VCaP (cell line): ENCODE measurements at regions not wholly inside any gene's neighbourhood (a gene's known extent, or its start where the extent isn't known, plus 50 kb on each side); places are given as distances from the start of the nearest gene placed in this dataset.
A peak's percentile ranks its signal among the peaks of the same experiment; 100 is the strongest.

Source experiments
- H3K27ac ChIP-seq: fragments of 450-650 bp; 2 replicates; pipeline ENCODE4 v1.5.1; 2017
- TF ChIP-seq, protein P1 (sequence below): fragments of 450-650 bp; conservative IDR thresholded peaks from 2 replicates; pipeline ENCODE4 v1.5.1; 2017; ENCODE audit warnings: mild to moderate bottlenecking, moderate library complexity

DNA sequence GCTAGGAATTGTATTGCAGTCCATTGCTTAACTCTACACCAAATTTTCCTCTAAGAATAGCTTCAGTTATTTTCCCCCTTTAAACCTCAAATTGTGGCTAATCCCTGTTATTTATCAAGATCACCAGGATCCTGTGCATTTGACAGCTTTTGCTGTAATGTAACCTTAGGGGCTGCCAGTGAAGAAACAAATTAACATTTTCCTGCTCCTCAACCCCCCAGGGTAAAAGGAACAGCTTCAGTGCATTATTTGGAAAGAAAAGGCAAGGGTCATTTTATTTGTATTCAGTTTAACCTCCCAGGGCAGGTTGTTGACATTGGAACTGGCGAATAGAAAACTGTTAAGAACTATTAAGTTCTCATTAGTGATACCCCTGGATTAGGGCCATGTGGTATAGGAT lies 57.0 kb downstream of the PCDH20 start:
- H3K27ac ChIP-seq, result no peak overlapping the region
- TF ChIP-seq, protein P1, sequence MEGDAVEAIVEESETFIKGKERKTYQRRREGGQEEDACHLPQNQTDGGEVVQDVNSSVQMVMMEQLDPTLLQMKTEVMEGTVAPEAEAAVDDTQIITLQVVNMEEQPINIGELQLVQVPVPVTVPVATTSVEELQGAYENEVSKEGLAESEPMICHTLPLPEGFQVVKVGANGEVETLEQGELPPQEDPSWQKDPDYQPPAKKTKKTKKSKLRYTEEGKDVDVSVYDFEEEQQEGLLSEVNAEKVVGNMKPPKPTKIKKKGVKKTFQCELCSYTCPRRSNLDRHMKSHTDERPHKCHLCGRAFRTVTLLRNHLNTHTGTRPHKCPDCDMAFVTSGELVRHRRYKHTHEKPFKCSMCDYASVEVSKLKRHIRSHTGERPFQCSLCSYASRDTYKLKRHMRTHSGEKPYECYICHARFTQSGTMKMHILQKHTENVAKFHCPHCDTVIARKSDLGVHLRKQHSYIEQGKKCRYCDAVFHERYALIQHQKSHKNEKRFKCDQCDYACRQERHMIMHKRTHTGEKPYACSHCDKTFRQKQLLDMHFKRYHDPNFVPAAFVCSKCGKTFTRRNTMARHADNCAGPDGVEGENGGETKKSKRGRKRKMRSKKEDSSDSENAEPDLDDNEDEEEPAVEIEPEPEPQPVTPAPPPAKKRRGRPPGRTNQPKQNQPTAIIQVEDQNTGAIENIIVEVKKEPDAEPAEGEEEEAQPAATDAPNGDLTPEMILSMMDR, result no peak

DNA sequence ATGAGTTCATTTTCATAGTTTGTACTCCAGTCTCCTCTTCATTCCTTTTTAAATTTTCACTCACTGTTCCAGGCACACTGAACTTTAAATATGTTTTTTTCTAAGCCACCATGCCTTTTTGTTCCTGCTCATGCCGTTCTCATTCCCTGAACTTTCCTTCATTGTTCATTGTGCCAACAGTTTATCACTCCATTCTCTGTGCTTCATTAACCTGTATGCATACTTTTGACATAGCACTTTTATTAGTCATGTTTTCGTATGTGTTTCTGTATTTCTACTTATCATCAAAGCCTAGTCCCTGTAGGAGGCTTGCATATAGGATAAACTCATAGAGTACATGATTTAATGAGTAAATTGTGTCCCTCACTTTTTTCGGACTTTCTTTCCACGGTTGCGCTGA lies 65.3 kb downstream of the PCDH20 start:
- no peak overlapping the region for H3K27ac ChIP-seq
- TF ChIP-seq, protein P1, result no peak

DNA sequence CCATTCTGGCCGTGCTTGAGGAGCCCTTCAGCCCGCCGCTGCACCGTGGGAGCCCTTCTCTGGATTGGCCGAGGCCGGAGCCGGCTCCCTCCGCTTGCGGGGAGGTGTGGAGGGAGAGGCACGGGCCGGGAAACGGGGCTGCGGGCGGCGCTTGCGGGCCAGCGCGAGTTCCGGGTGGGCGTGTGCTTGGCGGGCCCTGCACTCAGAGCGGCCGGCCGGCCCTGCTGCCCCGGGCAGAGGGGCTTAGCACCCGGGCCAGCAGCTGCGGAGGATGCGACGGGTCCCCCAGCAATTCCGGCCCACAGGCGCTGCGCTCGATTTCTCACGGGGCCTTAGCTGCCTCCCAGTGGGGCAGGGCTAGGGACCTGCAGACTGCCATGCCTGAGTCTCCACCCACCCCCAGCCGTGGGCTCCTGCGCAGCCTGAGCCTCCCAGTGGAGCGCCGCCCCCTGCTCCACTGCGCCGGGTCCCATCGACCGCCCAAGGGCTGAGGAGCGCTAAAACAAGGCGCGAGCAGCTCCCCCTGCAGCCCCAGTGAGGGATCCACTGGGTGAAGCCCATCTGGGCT lies 76.5 kb downstream of the PCDH20 start:
- TF ChIP-seq, protein P1, result no peak
- H3K27ac ChIP-seq, result no peak overlapping the region

DNA sequence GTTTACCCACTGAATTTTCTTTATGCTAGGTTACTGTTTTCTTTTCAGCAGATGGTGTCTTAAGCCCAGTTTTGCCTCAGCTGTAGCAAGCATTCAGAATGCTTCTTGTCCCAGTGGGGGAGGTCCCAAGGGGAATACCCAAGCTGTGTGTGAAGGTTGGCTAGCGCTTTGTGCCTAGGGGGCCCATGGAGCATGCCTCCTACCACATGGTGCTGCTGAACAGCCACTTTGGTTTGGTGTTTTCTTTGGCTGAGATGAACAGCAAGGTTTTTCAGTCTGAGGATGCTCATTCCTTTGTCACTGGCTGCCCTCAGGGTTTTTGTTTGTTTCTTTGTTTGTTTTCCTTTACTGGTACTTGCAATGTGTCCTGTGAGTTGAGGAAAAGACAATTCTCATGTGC lies 99.0 kb downstream of the PCDH20 start:
- TF ChIP-seq, protein P1, result no peak
- no peak overlapping the region for H3K27ac ChIP-seq

DNA sequence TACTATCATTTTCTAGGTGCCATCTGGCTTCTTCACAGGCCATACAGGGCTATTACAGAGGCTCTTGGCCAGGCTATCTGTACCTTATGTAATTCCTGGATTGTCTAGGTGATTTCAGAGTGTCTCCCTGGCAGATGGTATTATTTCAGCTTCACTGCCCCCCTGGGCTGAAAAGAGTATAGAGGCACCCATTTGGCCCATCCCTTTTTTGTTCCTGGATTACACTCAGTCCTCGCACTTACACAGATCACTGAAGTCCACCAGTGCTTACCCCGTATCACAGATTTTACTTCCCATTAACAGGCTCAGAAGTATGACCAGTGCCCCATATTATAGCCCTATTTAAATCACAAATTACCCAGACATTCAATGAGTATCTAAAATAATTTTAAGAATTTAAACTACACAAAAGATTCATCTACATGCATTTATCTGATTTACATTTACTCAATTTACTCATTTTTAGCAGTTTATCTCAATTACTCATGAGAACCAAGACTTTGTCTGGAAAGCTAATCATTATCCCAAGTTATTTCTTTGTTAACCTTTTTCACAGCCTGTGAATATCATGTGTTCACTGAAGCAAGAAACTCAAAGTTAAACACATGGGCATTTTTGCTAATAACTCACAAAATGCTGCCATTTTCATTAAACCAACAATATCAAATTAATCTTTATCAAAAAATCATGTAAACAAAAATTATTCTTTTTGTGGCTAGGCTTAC lies 121.0 kb downstream of the PCDH20 start:
- no peak overlapping the region for H3K27ac ChIP-seq
- TF ChIP-seq, protein P1, result no peak

DNA sequence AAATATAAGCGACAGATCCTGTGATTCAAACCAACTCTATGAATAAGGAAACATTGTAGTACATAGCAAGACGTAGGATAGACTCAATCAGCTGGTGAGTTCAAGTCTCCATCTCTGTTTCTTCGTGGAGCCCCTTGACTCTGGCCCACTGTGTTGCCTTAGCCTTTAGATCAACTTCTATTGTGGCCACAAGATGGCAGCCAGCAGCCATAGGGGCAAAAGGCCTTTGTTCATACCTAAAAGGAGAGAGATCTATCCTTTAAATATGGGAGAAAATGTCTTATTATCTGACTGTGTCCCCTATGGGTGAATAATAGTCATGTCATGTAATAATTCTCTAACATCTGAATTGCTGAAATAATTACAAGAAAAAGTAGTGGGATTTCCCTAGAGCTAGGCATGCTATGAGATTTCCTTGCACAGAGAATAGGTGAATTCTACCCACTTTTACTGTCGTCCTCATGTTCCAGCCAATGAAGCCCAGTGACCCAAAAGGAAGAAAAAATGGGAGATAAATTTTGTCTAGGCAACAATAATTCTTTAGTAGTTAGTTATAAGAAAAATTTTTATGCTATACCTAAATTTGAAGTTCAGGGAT lies 129.4 kb downstream of the PCDH20 start:
- no peak overlapping the region for H3K27ac ChIP-seq
- TF ChIP-seq, protein P1, result peak; percentile 81

DNA sequence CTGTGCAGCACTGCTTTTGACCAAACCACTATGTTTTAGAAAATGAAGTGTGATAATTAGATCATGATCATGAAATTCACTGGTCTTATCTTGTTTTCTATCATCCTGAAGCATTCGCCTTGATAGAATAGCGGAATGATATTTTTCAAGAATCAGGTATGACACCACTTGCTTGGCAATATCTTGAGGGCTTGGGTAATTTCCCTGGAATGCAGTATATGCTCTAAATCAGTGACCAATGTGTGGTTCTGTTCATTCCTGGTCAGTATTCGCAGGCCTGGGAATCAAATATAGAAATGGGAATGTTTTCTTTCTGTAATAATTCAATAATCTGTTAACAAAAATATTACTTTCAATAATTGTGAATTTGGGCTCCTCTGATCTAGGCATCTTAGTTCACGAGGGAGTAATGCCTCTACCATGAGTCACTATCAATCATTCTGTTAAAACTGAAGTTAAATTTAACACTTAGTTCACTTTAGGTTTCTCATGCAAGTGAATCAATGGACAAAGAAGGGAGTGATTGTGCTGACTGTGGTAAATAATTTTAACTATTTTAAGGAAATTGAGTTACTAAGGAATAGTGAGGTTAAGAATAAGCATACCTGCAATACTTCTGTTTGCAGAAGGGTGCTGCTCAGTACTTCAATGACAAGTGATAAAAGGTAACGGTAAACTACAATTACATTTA lies 137.9 kb downstream of the PCDH20 start:
- no peak overlapping the region for H3K27ac ChIP-seq
- TF ChIP-seq, protein P1, result no peak
